GM19351 (cell line): ENCODE measurements at regions not wholly inside any gene's neighbourhood (a gene's known extent, or its start where the extent isn't known, plus 50 kb on each side); places are given as distances from the start of the nearest gene placed in this dataset.
"Not testable (repeated sequence)": the region's sequence is repeated elsewhere in the genome, so short reads cannot be mapped to it uniquely, and the experiment has no call there.

Source experiments
- ATAC-seq: cut with Tn5 transposase; IDR thresholded peaks from one replicate; pipeline ENCODE4 v1.9.1; 2021; ENCODE audit warnings: mild to moderate bottlenecking, moderate library complexity; ENCODE audit not compliant: unreplicated experiment

DNA sequence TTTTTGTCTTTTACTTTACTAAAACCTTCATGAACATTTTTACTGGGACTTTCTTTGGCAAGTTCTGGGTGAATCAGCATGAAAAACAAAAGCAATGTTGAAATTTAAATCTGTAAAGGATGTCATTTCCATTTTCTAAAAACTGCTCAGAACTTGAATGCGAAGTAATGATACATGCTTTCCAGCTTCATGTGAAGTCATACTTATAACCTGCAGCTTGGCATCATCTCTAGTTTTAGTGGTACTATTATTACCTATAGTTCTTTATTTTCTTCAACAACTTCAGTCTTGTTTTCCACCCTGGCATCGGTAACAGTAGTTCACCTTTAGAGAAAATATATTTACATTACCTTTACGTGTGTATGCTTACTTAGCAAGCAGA is 421.4 kb upstream of the DIPK2B start:
- ATAC-seq: no peak

DNA sequence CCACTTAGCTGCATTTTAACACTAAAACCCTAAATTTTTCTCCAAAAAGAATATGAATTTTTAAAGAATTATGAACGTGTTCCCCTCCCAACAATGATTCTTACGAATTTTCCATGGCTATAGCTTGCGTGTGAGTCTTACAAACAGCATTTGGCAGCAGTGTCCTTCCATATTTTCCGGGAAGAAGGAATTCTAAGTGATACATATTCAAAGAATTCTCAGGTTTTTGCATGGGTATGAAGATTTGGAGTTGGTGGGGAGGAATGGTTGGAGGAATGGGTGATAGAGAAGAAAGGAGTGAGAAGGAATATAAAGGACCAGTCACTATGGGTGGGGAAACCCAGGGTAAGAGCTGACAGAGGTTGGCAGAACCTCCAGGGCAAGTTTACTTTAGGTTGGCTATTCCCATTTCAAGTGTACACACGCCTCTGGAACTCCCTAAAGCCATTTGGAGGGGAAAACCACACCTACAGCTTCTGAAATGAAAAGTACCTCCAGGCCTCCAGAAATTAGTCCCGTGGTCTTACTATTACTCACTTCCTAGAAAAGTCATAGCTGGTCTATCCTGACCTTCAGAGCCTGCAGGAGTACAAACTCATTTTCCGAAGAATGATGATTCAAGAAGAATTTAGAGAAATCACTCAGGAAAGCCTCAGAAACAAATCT is 420.8 kb upstream of the DIPK2B start:
- ATAC-seq: no peak

DNA sequence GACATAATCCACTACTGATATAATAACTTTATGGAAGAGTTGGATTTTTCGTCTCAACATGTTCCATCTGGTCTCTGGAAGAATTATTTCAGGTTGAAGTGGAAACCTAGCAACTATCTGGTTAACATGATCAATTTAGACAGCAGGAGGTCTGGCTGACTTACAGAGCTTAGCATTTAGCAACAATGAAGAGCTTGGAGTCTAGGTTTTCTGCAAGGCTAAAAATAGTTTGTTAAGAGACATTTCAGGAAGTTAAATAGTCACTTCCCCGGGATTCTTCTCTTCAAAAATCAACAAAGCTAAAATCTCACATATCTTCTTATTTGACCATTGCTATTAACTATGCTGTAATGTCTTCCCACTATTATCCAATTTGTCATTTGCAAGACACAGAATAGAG is 418.6 kb upstream of the DIPK2B start:
- no peak for ATAC-seq

DNA sequence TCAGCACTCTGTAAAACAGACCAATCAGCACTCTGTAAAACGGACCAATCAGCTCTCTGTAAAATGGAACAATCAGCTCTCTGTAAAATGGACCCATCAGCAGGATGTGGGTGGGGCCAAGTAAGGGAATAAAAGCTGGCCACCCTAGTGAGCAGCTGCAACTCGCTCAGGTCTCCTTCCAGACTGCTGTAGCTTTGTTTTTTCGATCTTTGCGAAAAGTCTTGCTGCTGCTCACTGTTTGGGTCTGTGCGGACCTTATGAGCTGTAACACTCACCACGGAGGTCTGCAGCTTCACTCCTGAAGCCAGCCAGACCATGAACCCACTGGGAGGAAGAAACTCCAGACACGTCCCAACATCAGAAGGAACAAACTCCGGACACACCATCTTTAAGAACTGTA is 414.9 kb upstream of the DIPK2B start:
- ATAC-seq: not testable (repeated sequence)

DNA sequence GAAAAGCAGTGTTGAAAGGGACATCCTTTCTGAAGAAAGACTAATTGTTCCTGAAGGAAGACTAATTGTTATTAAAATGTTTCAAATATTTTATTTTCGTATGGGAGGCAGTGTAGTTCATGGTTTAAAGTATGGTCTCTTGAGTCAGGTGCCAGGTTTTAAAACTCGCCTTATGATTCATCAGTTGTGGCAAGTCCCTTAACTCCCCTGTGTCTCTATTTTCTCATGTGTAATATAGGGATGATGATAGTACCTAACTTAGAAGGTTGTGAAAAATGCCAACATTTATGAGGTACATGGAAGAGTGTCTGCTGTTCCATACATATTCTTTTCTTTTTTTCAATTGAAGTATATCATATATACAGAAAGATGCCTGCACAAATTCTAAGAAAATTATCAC is 414.2 kb upstream of the DIPK2B start:
- ATAC-seq: no peak

DNA sequence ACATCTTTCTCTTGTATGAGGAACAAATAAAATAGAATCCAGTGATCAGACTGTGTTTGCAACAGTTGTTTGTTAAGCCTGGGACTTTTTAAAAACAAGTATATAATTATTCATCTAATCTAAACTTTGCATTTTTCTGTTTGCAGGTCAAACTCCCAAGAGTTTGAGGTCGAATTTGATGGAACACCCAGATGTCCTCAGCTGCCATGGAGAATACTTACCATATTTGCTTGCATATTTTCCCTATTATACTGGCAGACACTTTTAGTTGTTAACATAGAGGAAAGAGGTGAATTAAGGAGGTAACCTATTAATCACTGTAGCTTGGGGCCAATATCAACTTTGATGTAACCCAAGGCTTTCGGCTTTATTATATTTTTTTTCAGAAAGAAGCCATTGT is 401.5 kb upstream of the DIPK2B start:
- ATAC-seq: no peak

DNA sequence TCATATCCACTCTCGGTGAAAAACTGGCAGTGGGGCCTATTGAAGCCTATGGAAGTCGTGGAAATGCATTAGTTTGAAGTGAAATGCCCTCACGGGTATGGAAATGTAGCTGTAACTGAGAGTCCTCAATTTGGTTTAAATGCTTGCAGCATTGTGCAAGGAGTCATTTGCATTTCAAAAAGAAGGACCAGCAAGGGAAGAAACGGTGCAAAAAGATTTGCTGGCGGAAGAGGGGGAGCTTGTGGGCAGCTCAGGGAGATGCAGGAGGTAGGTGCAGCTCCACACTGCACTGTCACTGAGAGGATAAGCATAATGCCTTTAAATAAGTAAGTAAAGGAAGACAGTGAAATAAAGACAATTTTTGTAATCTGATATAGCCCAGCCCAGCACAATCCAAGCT is 400.4 kb upstream of the DIPK2B start:
- ATAC-seq: no peak

DNA sequence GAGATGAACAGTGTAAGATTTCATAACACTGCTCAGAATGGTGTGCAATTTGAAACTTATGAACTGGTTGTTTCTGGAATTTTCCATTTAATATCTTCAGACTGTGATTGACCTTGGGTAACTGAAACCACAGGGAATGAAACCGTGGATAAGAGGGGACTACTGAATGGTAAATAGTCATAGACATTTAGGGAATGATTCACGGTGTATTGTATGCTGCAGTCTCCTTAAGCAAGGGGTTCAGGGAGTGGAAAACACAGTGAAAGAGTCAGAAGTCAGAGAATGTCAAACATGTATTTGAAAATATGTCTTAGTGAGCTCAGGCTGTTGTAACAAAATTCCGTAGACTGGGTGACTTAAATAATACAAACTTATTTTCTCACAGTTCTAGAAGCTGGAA is 398.2 kb upstream of the DIPK2B start:
- no peak for ATAC-seq

DNA sequence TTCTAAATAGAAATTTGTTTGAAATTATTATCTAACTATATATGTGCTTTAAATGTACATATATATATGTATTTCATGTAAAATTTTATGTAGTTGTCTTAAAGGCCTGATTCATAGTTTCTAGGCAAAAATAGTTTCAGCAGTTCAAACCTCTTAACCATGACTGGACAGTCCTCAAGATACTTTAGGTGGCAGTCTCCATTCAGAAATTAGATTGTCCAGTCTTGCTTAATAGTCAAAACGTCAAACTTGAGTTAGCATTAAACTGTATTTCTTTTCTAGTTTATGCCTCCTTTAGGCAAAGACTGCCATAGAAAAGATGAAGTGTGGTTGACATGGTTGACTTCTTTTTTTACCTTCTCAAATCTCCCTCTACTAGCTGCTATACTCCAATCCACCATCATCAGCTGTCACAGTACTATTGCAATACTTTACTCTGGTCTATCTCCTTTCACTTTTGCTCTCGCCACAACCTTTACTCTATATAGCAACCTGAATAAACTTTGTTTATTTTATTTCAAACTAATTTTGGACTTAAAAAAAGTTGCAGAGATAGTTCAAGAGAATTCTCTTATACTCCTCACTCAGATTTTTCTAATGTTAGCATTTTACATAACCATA is 395.6 kb upstream of the DIPK2B start:
- ATAC-seq: no peak

DNA sequence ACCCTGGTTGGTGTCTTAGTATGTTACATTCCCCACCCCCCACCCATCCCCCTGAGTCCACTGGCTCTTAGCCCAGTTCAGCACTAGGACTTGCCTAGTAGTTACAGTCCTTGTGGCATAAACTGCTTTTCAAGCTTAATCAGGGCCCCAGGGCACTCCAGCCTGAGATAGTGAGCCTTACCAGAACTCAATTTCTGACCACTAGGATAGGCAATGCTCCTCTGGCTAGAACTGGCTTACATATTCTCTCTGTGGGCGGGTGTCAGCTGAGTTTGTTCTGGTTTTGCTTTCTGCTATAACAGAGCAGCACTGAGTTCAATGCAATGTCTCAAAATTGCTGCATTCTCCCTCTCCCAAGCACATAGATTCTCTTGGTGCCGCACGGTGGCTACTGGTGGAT is 391.4 kb upstream of the DIPK2B start:
- ATAC-seq: no peak

DNA sequence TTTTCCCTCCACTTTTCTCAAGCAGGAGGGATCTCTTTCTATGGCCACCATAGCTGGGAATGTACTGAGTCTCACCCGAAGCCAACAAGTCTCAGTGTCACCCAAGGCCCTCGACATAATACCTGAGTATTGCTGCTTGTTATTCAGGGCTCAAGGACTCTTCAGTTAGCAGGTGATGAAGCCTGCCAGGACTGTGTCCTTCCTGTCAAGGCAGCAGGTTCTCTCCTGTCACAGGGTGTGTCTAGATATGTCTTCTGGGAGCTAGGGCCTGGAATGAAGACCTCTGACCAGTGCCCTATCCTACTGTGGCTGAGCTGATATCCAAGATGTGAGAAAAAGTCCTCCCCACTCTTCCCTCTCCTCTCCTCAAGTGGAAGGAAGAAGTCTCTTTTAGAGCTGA is 391.0 kb upstream of the DIPK2B start:
- ATAC-seq: no peak

DNA sequence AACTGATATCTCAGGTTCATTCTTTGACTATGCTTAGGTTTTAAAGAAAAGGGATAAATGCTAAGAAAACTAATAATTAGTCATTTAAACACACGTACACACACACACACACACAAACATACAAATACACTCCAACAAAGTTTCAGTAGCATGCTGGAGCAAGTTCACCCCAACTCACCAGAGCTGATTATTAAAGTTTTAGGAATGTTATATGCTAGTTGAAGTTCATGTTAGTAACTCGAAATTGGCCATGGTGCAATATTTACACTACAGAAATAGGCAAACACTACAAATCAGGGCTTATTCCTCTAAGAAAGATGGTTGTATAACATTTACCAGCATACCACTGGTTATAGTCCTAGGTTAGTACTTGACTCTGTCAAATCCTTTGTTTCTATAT is 384.0 kb upstream of the DIPK2B start:
- no peak for ATAC-seq

DNA sequence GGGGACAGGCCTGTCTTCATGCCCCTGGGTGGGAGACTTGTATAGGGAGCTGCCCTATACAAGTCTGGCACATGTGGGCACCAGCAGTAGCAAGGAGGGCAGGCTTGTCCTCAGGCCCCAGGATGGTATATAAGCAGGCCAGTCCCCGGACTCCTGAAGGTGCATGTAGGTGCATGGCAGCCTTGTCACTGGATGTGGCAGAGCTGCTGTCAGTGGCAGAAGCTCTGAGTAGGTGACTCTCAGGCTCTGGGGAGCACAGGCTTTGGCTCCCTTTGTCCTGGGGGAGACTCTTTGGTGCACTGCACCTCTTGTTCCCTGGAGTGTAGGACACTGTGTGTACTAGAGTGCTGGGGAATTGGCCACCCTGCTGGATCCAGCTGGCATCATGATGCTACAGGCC is 376.7 kb upstream of the DIPK2B start:
- no peak for ATAC-seq

DNA sequence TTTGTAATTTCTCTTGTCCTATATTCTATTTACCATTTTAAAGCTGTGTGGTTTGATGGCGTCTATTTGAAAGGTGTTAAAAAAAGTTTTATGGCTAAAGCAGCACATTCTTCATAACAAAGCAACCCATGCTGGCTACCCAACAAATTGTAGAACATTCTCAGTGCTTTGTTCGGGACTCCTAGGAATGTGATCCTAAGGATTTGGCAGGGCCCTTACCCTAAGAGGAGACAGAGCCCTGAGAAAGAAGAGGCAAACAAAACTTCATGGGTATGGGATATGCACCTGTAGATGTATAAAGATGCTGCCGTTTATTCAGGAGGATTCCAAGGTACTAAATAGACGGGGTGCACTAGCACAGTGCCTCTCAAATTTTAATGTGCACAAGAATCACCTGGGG is 370.8 kb upstream of the DIPK2B start:
- ATAC-seq: no peak

DNA sequence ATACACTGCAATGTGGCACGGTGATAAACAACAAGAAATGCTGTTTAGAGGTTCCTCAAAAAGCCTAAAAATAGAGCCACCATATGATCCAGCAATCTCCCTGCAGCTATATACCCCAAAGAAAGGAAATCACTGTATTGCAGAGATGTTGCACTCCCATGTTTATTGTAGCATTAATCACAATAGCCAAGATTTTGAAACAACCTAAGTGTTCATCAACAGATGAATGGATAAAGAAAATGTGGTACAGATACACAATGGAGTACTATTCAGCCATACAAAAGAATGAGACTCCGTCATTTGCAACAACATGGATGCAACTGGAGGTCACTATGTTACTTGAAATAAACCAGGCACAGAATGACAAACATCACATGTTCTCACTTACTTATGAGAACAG is 365.8 kb upstream of the DIPK2B start:
- no peak for ATAC-seq

DNA sequence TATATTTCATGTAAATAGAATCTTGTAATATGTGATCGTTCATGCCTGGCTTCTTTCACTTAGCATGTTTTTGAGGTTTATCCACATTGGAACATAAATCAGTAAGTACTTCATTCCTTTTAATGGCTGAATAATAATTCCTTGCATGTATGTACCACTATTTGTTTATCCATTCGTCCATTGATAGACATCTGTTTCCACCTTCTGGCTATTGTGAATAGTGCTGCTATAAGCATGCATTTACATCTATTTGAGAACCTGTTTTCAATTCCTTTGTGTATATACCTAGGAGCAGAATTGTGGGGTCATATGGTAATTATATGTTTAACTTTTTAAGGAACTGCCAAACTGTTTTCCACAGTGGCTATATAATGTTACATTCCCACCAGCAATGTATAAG is 356.7 kb upstream of the DIPK2B start:
- no peak for ATAC-seq

DNA sequence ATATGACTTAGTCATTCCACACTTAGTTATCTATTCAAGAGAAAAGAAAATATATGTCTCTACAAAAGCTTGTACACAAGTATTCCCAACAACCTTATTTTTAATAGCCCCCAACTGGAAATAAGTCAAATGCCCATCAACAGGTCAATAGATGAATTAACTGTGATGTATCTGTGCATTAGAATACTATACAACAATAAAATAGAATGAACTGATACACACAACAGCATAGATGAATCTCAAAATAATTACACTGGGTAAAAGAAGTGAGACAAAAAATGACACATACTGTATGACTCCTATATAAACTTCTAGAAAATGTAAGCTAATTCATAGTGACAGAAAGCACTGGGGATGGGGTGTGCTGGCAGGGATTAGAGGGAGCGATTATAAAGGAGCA is 354.1 kb upstream of the DIPK2B start:
- ATAC-seq: no peak

DNA sequence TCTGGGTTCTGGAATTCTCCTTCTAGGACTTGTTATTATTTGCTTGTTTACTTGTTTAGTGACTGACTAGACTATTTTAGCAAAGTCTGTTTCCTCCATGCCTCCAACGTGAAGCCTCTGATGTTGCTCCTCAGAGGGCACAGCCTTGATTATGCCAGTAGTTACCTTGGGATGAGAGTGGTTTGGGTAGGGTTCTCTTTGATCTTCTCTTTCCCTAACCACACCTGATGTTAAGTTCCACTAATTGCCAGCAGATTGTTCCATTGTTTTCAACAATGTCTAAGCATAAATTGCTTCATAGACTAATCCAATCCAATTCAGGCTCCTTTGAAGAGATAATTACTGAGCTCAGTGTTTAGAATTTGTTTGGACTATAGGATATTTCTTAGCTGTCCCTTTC is 352.7 kb upstream of the DIPK2B start:
- ATAC-seq: no peak

DNA sequence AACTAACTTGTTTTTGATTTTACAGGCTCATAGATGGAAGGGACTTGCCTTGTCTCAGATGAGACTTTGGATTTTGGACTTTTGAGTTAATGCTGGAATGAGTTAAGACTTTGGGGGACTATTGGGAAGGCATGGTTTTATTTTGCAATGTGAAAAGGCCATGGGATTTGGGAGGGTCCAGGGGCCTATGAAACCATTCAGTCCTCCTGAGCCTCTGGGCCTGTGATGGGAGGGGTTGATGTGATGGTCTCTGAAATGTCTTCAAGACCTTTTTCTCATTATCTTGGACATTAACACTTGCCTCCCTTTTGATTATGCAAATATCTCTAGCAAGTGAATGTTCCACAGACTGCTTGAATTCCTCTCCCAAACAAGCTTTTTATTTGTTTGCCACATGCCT is 346.0 kb upstream of the DIPK2B start:
- ATAC-seq: not testable (repeated sequence)

DNA sequence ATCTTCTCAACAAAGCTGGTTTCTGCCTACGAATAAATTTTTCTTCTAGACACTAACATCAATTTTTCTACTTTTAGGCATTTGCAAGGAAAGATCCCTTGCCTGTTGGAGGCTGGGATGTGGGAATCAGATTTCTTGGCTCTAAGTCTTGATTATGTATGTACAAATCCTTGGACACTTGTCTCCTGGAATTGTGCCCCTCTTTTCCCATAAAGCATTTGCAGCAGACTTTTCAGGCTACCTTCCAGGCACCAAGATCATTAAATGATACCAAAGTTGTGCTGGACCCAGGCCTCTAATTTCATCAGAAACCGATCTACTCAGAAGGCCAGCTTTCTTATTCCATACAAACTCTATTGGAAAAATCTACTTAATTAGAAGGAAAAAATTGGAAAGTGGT is 339.5 kb upstream of the DIPK2B start:
- no peak for ATAC-seq

DNA sequence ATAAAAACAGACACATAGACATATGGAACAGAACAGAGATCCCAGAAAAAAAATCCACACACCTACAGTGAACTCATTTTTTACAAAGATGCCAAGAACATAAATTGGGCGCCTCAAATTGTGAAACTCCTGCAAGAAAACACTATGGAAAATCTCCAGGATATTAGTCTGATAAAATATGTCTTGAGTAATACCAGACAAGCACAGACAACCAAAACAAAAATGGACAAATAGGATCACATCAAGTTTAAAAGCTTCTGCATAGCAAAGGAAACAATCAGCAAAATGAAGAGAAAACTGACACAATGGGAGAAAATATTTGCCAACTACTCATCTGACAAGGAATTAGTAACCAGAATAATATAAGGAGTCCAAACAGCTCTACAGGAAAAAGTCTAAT is 337.3 kb upstream of the DIPK2B start:
- no peak for ATAC-seq

DNA sequence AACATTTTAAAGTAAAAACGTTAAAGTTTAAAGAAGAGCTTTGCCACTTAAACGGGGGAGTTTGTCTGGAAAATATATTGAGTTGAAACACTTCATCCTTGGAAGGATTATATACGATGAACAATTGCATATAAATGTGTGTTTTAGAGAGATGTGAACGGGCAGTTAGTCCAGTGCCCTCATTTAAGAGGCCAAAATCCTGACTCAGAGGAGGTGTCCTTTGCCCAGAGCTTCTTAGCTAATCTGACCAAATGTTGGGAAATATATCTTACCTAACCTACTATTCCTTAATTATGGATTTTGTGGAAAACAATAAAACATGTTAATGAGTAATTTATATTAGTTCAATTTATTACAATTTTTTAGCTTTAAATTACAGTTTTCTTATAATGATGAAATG is 327.2 kb upstream of the DIPK2B start:
- ATAC-seq: no peak

DNA sequence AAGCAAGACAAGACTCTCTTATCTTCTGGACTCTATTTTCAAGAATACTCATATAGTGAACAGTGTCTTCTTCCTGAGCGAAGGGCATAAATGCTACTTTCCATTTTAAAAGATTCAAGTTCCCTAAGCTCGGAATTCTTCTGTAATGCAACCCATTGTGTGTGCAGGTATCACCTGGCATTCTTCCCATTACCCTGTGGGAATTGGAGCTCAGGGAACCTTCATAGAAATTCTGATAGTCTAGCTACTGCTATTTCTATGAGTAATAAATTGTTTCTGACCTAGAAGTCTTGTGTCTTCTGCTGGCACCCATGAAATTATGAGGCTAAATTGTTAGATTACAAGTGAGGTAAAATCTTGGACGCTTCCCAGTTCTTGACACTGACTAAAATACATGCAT is 324.1 kb upstream of the DIPK2B start:
- ATAC-seq: no peak
